Parathyroid adenoma (tissue), 2 donors: ENCODE measurements at regions not wholly inside any gene's neighbourhood (a gene's known extent, or its start where the extent isn't known, plus 50 kb on each side); places are given as distances from the start of the nearest gene placed in this dataset.
A peak's percentile ranks its signal among the peaks of the same experiment; 100 is the strongest.

Experiments used
- H2AFZ ChIP-seq: fragments of 300-600 bp; sonication (generic); one replicate; pipeline ENCODE4 v1.7.0; 2017; ENCODE audit warnings: antibody characterized with exemption, mild to moderate bottlenecking
- H3K27ac ChIP-seq: fragments of 300-600 bp; sonication (generic); one replicate; pipeline ENCODE4 v1.7.0; 2017
- H3K27me3 ChIP-seq: fragments of 300-600 bp; sonication (generic); one replicate; pipeline ENCODE4 v1.7.0; 2017; ENCODE audit warnings: low read length; ENCODE audit not compliant: control insufficient read depth, insufficient read depth
- H3K36me3 ChIP-seq: fragments of 300-600 bp; sonication (generic); one replicate; pipeline ENCODE4 v1.7.0; 2017; ENCODE audit warnings: low read length; ENCODE audit not compliant: control insufficient read depth, insufficient read depth
- H3K4me1 ChIP-seq: fragments of 300-600 bp; sonication (generic); one replicate; pipeline ENCODE4 v1.7.0; 2017; ENCODE audit warnings: control low read depth
- H3K4me2 ChIP-seq: fragments of 300-600 bp; sonication (generic); one replicate; pipeline ENCODE4 v1.7.0; 2017; ENCODE audit warnings: low read length
- H3K4me3 ChIP-seq: fragments of 300-600 bp; sonication (generic); one replicate; pipeline ENCODE4 v1.7.0; 2017; ENCODE audit warnings: low read depth, low read length
- H3K79me2 ChIP-seq: fragments of 300-600 bp; sonication (generic); one replicate; pipeline ENCODE4 v1.7.0; 2017; ENCODE audit warnings: control low read depth
- H3K9ac ChIP-seq: fragments of 300-600 bp; sonication (generic); one replicate; pipeline ENCODE4 v1.7.0; 2017; ENCODE audit warnings: mild to moderate bottlenecking
- H3K9me3 ChIP-seq: fragments of 300-600 bp; sonication (generic); one replicate; pipeline ENCODE4 v1.7.0; 2017; ENCODE audit warnings: low read length; ENCODE audit not compliant: control insufficient read depth
- TF ChIP-seq, protein P1 (sequence below): fragments of 300-600 bp; sonication (generic); IDR thresholded peaks from one replicate; pipeline ENCODE4 v1.7.0; 2017; ENCODE audit warnings: antibody characterized with exemption, mild to moderate bottlenecking
- donor health status: primary hyperparathyroidism.

DNA sequence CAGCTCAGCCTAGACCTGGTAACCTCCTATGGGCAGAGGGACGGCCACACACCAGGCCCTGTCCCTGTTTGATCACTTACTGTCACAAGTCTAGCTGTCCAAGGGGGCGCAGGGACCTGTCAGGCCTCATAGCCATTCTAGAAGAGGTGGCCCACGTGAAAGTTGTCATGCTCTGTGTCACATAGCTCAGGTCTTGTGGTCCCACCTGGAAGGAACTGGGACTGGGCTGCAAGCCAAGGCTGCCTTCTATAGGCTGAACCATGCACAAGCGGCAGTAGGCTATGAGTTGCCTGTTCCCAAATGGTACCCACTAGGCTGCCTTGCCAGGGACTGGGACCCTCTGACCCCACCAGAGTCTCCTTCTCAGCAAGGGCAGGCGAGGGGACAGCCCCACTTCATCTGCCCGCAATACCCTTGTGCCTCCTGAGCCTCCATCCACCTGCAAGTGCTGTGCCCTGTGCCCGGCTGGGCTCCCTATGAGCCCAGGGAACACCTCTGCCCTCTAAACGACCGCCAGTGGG is 177.5 kb downstream of the ANAPC1 start:
- no peaks in the 10 kb centered on the region for H3K9me3 ChIP-seq
- TF ChIP-seq, protein P1, sequence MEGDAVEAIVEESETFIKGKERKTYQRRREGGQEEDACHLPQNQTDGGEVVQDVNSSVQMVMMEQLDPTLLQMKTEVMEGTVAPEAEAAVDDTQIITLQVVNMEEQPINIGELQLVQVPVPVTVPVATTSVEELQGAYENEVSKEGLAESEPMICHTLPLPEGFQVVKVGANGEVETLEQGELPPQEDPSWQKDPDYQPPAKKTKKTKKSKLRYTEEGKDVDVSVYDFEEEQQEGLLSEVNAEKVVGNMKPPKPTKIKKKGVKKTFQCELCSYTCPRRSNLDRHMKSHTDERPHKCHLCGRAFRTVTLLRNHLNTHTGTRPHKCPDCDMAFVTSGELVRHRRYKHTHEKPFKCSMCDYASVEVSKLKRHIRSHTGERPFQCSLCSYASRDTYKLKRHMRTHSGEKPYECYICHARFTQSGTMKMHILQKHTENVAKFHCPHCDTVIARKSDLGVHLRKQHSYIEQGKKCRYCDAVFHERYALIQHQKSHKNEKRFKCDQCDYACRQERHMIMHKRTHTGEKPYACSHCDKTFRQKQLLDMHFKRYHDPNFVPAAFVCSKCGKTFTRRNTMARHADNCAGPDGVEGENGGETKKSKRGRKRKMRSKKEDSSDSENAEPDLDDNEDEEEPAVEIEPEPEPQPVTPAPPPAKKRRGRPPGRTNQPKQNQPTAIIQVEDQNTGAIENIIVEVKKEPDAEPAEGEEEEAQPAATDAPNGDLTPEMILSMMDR: no peak
- peak overlapping the region; percentile 57 for H2AFZ ChIP-seq
- H3K79me2 ChIP-seq: no peaks in the 10 kb centered on the region
- no peak overlapping the region for H3K4me2 ChIP-seq
- H3K27ac ChIP-seq: peak overlapping the region; percentile 47
- no peaks in the 10 kb centered on the region for H3K36me3 ChIP-seq
- H3K4me3 ChIP-seq: no peak overlapping the region
- H3K27me3 ChIP-seq: no peaks in the 10 kb centered on the region
- peaks cover 21% of the 10 kb centered on the region for H3K4me1 ChIP-seq
- H3K9ac ChIP-seq: no peak overlapping the region

- Histone ChIP-seq H3K4me3 (no peak overlapping the region), H3K9me3 (no peaks in the 10 kb centered on the region), H2AFZ (peak overlapping the region; percentile 35), H3K9ac (no peak overlapping the region), H3K36me3 (no peaks in the 10 kb centered on the region), H3K4me2 (no peak overlapping the region), H3K27ac (no peak overlapping the region), H3K79me2 (no peaks in the 10 kb centered on the region), H3K27me3 (no peaks in the 10 kb centered on the region), H3K4me1 (peaks cover 16% of the 10 kb centered on the region)
- TF ChIP-seq, protein P1: no peak
These were observed 176.3 kb downstream of the ANAPC1 start for GRCh38 chr2:111707700-111708099.

GRCh38 chr2:111708476-111709180 is 175.4 kb downstream of the ANAPC1 start:
- no peak overlapping the region for H3K9ac ChIP-seq
- TF ChIP-seq, protein P1: no peak
- H3K4me1 ChIP-seq: peaks cover 16% of the 10 kb centered on the region

DNA sequence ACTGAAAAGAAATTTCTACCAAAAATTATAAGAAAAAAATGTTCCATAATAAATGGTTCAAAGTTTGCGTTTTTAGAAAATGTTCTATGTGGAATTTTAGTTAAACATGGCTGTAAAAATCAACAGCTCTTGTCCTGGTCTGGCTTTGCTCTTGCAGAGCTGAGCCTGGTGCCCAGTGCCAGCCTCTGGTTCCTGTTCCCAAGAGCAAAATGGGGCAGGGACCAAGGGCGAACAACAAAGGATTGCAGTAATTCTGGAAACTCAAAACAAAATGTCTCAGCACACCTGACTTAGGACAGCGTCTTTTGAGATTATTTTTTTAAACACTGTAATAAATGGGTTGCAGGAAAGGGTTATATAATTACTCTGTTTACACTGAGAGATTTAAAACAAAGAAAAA is 174.7 kb downstream of the ANAPC1 start:
- TF ChIP-seq, protein P1: no peak

More at GRCh38 chr2:111708476-111709180, 175.4 kb downstream of the ANAPC1 start:
- no peaks in the 10 kb centered on the region for H3K36me3 ChIP-seq
- H3K27ac ChIP-seq: no peak overlapping the region
- H2AFZ ChIP-seq: peak overlapping the region; percentile 35
- no peak overlapping the region for H3K4me3 ChIP-seq
- no peaks in the 10 kb centered on the region for H3K79me2 ChIP-seq
- no peaks in the 10 kb centered on the region for H3K9me3 ChIP-seq
- no peaks in the 10 kb centered on the region for H3K27me3 ChIP-seq
- no peak overlapping the region for H3K4me2 ChIP-seq

GRCh38 chr2:111710085-111710484 is 173.9 kb downstream of the ANAPC1 start:
- Histone ChIP-seq H3K4me1 (peaks cover 16% of the 10 kb centered on the region), H3K9ac (no peak overlapping the region), H3K27ac (no peak overlapping the region), H3K79me2 (no peaks in the 10 kb centered on the region), H3K36me3 (no peaks in the 10 kb centered on the region), H3K4me2 (no peak overlapping the region), H3K9me3 (no peaks in the 10 kb centered on the region), H3K4me3 (no peak overlapping the region), H2AFZ (no peak overlapping the region), H3K27me3 (no peaks in the 10 kb centered on the region)
- TF ChIP-seq, protein P1: no peak

More for the DNA sequence above, 174.7 kb downstream of the ANAPC1 start:
- no peaks in the 10 kb centered on the region for H3K9me3 ChIP-seq
- H3K9ac ChIP-seq: no peak overlapping the region
- H3K4me2 ChIP-seq: no peak overlapping the region
- no peak overlapping the region for H2AFZ ChIP-seq
- no peak overlapping the region for H3K4me3 ChIP-seq
- H3K36me3 ChIP-seq: no peaks in the 10 kb centered on the region
- H3K4me1 ChIP-seq: peaks cover 16% of the 10 kb centered on the region
- H3K27ac ChIP-seq: no peak overlapping the region
- H3K79me2 ChIP-seq: no peaks in the 10 kb centered on the region
- no peaks in the 10 kb centered on the region for H3K27me3 ChIP-seq
